Activated CD8-positive, alpha-beta memory T cell treated with anti-CD3 and anti-CD28 coated beads for 24 hours (primary cell): ENCODE measurements at regions not wholly inside any gene's neighbourhood (a gene's known extent, or its start where the extent isn't known, plus 50 kb on each side); places are given as distances from the start of the nearest gene placed in this dataset.

ENCODE experiments used
- DNase-seq: peaks from one replicate; pipeline ENCODE4 v3.0.0-alpha.2; 2020

DNA sequence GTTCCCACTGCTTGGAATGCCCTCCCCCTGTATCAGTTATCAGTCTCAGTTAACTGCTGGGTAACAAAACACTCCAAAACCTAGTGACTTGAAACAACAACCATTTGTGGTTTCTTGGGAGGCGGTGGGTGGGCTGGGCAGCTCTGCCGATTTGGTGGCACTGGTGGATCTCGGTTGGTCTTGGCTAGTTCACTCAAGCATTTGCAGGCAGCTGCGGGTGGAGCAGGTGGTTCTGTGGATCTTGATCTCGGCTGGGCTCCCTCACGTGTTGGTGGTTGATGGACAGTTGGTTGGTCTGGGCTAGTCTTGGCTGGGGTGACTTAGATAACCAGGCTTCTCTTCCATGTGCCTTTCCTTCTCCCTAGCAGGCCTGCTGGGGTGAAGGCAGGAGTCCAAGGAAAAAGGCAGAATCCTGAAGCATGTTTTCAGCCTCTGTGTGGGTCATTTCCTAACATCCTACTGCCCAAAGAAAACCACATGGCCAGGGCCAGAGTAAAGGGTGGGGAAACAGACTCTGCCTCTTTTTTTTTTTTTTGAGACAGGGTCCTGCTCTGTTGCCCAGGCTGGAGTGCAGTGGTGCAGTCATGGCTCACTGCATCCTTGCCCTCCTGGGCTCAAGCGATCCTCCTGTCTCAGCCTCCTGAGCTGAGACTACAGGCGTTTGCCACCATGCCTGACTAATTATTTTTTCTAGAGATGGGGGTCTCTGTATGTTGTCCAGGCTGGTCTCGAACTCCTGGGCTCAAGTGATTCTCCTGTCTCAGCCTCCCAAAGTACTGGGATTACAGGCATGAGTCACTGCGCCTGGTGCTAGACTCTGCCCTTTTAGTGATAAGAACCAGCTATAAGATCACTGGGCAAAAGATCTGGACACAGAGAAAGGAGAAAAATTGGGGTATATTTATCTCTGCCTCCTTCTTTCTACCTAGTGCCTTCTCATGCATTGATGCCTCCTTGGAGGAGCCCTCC lies 183.7 kb downstream of the RGS3 start:
- no peak for DNase-seq

- DNase-seq, result no peak
These were observed 184.5 kb downstream of the RGS3 start for GRCh38 chr9:113648048-113648447.

DNA sequence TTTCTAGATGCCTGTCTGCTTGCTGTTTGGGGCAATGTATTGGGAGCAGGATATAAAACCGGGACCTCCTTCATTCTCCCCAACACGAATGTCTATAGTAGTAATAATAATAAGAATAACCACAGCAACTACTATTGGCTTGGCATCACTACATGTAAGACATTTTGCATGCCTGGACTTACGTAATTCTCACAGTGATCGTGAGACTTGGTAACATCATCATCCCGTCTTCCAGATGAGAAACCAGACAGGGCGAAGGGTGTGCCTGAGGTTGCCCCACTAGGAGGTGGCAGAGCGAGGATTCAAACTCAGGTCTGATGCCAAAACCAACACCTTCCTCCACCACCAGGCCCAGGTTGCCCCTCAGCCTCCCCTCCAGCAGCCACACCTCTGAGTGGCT lies 185.1 kb downstream of the RGS3 start:
- DNase-seq, result no peak

DNA sequence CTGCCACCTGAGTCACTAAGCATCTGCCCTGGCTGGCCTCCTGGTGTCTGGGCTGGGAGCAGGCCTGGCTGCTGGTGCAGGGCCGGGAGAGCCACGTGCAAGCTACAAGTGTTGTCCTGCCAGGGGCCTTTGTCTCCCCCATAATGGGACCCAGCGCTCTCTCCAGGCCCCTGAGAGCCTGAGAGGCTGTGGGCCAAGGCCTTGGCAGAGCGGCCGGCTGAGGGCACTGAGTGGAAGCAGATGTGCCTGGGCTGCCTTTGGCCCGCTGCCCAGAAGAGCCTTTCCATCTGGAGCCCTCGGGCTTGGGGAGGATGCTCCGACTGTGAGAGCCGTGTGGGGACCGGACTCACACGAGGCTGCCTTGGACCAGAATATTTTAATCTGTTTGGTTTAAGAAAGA lies 185.5 kb downstream of the RGS3 start:
- no peak for DNase-seq

- no peak for DNase-seq
These were observed 186.3 kb downstream of the RGS3 start for GRCh38 chr9:113649855-113650206.

DNA sequence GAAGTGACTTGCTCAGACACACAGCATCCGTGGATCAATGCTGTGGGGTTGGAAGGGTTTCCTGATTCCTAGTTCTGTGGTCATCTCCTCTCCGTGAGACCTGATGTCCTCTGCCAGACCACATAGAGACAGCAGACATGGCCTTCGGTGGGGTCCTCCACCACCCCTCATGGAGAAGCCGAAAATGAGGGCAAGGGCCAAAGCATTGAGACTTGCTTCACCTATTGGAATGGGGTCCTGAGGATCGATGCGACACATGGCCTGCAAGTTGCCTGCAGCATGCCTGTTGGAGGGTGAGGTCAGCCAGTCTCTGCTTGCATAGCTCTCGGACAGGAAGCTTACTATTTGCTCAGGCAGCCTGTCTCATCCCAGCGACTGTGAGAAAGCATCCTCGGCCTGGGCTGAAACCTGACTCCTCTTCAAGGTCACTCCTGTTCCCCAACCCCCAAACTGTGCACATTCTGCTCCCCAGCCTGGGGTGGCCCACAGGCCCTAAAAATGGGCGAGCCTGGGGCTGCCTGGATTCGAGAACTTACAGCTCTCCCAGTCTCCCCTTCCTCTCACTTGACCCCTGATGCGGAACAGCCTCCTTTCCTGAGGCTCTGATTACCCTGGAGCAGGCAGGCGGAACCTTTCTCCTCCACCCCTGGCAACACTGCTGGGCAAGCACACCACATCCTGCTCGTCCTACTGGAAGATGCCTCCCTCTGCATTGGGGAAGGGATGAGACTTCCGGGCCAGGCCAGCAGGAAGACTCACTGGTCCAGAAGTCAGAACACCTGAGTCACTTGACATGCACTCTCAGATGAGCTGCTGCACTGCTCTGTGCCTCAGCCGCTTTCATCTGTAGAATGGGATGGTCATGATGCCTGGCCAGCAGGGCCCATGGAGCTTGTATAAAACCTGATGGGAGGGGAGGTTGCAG lies 186.9 kb downstream of the RGS3 start:
- DNase-seq, result no peak

DNA sequence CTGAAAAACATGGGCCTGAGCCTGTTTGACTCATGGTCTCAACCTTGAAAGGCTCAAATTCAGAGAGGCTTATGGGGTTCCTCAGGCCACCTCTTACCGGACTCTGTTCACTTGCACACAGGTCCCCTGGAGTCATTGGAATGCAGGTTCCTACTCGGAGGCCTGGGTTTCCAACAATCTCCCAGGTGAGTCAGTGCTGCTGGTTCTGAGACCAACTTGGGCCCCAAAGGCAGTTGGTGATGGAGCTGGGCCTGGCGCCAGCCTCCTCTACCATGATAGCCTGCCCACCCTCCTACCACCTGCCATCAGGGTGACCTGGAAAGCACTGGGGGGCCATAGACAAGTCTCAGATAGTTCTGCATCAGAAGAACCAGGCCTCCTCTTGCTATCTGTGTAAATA lies 188.4 kb downstream of the RGS3 start:
- DNase-seq, result no peak

DNA sequence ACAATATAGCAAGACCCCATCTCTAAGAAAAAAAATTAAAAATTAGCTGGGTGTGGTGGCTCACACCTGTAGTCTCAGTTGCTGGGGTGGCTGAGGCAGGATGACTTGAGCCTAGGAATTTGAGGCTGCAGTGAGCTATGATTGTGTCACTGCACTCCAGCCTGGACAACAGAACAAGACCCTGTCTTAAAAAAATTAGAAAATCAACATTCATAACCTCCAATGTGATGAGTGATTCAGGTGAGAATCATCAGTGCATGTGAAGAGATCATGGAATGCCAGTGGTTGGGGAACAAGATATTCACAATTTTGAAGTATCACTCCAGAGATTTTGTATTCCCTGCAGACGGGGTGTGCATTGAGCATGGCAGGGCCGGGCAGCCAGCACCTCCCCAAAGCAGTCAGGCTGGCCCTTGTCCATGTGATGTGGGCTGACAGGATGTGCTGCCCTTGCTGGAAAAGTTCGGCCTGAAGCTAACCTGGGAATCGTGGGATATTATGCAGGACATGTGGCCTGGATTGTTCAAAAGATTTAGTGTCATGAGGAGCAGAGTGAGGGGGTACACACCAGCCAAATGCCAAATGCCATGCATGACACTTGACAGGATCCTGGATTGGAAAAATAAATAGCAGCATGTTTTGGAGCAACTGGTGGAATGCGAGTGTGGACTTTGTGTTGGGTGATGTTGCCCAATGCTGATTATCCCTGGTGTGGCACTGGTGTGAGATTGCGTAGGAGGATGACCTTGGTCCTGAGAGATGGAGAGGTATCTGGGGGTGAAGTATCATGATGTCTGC lies 189.0 kb downstream of the RGS3 start:
- DNase-seq, result no peak

- no peak for DNase-seq
These were observed 190.4 kb downstream of the RGS3 start for GRCh38 chr9:113653746-113654604.

- no peak for DNase-seq
These were observed 191.3 kb downstream of the RGS3 start for GRCh38 chr9:113654605-113655428.

DNA sequence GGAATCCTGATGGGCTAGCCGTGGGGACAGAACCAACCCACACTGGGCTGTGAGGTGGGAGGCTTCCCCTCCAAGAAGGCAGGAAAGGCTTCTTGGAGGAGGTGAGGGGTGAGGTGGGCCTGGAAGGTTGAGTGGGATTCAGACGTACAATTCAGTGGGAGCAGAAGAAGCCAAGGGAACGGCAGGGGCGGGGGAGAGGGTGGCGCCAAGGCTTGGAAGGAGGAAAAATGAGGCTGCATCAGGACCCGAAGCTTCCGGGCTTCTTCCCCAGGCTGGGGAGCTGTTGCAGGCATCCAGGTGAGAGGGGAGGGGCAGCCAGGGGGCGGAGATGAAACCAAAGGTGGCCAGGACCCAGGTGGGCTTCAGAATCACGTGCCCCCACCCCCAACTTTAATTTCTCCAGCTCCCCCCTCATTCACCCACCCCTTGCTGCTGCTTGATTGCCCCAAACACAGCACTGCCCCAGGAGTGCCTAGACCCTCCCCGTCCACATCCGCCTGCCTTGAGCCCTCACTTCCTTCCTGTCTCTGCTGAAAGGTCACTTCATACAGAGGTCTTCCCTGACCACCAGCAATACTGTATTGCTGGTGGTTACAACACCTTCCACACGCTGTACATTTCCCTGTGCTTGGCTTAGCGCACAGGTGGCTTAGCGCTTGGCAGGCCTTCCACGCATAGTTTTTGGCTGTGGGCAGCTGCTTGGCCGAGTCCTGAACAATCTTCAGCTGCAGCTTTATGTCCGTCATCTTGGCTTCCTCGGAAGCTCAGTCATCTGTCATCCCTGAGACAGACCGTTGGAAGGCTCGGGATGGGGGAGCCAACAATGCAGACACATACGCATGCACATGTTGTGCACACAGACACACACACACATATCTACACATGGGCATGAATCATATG lies 193.5 kb downstream of the RGS3 start:
- no peak for DNase-seq

GRCh38 chr9:113657765-113658544 lies 194.4 kb downstream of the RGS3 start:
- peak; percentile 94 for DNase-seq

GRCh38 chr9:113658545-113658895 lies 195.0 kb downstream of the RGS3 start:
- no peak for DNase-seq

DNA sequence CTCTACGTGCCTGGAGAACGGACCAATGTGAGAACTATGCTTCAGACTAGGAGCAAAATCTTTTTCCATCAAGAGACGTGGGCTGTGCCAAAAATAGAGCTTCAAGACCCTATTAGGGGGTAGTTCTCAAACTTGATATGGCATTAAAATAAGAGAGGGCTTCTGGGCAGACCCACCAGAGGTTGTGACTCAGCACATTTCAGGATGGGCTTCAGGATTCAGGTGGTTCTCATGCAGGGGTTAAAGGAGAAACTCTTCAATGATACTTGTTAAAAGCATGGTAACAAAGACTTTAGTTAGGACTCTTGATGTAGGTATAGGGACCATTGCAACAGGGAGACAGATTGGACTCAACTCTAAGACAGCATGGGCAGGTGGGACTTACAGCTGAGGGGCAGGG lies 195.5 kb downstream of the RGS3 start:
- no peak for DNase-seq

- DNase-seq, result no peak
These were observed 196.2 kb downstream of the RGS3 start for GRCh38 chr9:113659740-113660139.

- DNase-seq, result no peak
These were observed 196.7 kb downstream of the RGS3 start for GRCh38 chr9:113660196-113660595.

DNA sequence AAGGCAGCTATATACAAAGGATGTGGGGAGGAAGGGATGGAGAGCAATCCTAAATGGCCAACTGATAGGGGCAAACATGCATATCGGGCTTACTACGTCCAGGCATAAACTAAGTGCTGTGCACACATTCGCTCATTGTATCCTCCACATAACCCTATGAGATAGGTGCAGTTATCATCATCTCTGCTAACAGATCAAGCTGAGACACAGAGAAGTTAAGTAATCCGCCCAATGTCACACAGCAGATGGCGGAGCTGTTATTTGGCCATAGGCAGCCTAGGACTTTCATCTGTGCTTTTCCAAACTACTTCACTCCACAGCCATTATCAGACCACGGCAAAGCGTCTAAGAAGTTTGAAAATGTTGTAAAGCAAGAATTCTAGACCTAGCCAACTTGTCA lies 197.5 kb downstream of the RGS3 start:
- no peak for DNase-seq

DNA sequence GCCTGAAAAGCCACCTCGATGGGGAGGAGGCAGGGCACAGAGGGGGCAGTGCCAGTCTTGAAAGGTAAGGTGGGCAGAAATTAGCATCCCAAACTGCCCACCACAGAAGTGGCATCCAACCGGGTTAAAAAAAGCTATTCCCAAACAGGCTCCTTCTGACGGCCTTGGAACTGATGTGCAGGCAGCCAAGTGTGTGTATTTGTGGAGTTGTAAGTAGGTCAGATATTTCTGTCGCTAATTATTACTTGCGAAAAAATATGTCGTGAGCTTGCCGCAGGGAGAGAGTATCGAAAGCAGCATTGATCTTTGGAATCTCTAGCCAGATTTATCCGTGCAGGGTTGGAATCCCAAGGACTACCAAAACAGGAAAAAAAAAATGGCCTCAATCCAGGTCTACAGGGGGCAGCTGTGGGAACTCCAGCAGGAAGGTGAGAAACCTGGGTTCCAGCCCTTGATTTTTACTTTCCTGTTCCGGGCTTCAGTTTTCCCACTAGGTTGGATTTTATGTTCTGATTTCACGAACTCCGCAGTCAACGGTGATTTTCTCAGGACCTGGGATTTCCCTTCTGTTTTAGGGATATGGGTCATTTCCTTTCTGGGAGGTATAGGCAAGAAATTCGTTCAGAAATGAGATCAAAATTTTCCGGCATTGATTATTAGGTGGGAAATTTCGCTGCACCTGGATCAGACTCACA lies 200.8 kb downstream of the RGS3 start:
- DNase-seq, result no peak

DNA sequence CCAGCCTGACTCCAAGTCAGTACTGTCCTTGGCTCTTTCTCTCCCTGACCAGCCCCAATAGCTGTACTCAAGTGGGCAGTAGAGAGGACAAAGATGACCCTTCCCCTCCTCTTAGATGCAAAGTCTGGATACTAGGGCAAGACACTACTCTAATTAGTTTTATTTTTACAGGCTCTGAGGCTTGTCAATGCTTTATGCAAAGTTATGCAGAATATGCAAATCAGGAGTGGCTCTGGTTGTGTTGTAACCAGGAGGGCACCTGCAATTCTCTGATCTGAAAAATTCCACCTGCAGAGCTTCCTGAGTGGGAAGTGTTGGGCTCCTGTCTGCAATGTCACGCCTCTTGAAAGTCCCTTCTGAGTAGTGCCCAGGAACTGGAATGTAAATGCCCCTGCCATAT lies 201.5 kb downstream of the RGS3 start:
- DNase-seq, result no peak
